ENCODE measurements at regions not wholly inside any gene's neighbourhood (a gene's known extent, or its start where the extent isn't known, plus 50 kb on each side); places are given as distances from the start of the nearest gene placed in this dataset.
A peak's percentile ranks its signal among the peaks of the same experiment; 100 is the strongest.
"Not testable (repeated sequence)": the region's sequence is repeated elsewhere in the genome, so short reads cannot be mapped to it uniquely, and the experiment has no call there.

GRCh38 chr2:234179031-234179363 is 128.5 kb downstream of the SPP2 start:
- H3K27me3 Mint-ChIP-seq (ENCODE audit: low read depth), result no peaks in the 10 kb centered on the region
- intact Hi-C loops (cut with micrococcal nuclease), result no loop called here
- no peak for DNase-seq
- no peak overlapping the region for H3K4me3 Mint-ChIP-seq
- no peaks in the 10 kb centered on the region for H3K4me1 Mint-ChIP-seq (ENCODE audit: low read depth)
- H3K27ac Mint-ChIP-seq, result no peak overlapping the region
- no peaks in the 10 kb centered on the region for H3K36me3 Mint-ChIP-seq (ENCODE audit: low read depth)
- no peaks in the 10 kb centered on the region for H3K9me3 Mint-ChIP-seq
- CTCF ChIA-PET, result no interaction called here

GRCh38 chr2:234178330-234179030 is 128.0 kb downstream of the SPP2 start:
- no peak for DNase-seq
- H3K4me1 Mint-ChIP-seq (ENCODE audit: low read depth), result no peaks in the 10 kb centered on the region
- no peaks in the 10 kb centered on the region for H3K36me3 Mint-ChIP-seq (ENCODE audit: low read depth)
- no peaks in the 10 kb centered on the region for H3K9me3 Mint-ChIP-seq
- no peaks in the 10 kb centered on the region for H3K27me3 Mint-ChIP-seq (ENCODE audit: low read depth)
- CTCF ChIA-PET, result no interaction called here
- intact Hi-C loops (cut with micrococcal nuclease), result no loop called here
- H3K27ac Mint-ChIP-seq, result no peak overlapping the region
- no peak overlapping the region for H3K4me3 Mint-ChIP-seq

DNA sequence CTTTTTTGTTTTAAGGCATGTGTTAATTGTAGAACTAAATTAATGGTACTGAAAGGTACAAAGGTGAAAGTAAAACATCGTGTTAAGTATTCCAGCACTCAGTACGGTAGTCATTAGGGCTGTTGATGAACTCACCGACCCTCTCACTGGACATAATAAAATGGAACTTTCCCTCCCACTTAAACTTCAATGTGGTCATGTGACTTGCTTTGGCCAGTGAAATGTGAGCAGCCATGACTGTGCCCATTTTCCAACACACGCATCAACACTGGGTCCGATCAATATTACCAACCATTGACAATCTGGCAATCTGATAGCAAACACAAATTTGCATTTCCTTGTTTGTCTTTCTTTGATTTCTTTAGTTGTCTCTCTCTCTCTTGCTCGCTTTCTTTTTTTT is 125.1 kb downstream of the SPP2 start:
- Mint-ChIP-seq H3K9me3 (no peaks in the 10 kb centered on the region), H3K36me3 (ENCODE audit: low read depth) (no peaks in the 10 kb centered on the region), H3K4me3 (no peak overlapping the region), H3K4me1 (ENCODE audit: low read depth) (no peaks in the 10 kb centered on the region), H3K27me3 (ENCODE audit: low read depth) (no peaks in the 10 kb centered on the region), H3K27ac (no peak overlapping the region)
- no peak for DNase-seq
- CTCF ChIA-PET, result interaction anchor here (0.8 kb wide), 1 partner anchor 916 kb away, joined by 4 read pairs; no protein-coding TSS in a partner anchor
- intact Hi-C loops (cut with micrococcal nuclease), result no loop called here

DNA sequence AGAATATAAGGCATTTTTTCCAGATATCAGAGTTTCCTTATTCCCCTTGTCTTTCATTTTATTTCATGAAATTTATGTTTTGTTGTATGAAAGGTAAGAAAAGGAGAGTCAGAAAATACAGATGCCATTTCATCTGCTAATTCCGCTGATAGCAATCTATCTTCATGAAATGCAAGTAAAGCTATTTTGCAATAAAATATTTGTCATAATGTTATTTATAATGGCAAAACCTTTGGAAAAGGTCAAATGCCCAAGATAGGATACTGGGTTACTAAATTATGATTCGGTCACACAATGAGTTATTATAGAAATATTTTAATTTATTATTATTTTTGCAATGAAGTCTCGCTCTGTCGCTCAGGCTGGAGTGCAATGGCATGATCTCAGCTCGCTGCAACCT is 124.2 kb downstream of the SPP2 start:
- Mint-ChIP-seq H3K4me1 (ENCODE audit: low read depth) (no peaks in the 10 kb centered on the region), H3K27ac (no peak overlapping the region), H3K36me3 (ENCODE audit: low read depth) (no peaks in the 10 kb centered on the region), H3K9me3 (no peaks in the 10 kb centered on the region), H3K4me3 (no peak overlapping the region), H3K27me3 (ENCODE audit: low read depth) (no peaks in the 10 kb centered on the region)
- DNase-seq, result no peak
- CTCF ChIA-PET, result no interaction called here
- intact Hi-C loops (cut with micrococcal nuclease), result no loop called here

- no peak for DNase-seq
- Mint-ChIP-seq H3K27ac (no peak overlapping the region), H3K9me3 (no peaks in the 10 kb centered on the region), H3K4me3 (no peak overlapping the region), H3K4me1 (ENCODE audit: low read depth) (no peaks in the 10 kb centered on the region), H3K36me3 (ENCODE audit: low read depth) (no peaks in the 10 kb centered on the region), H3K27me3 (ENCODE audit: low read depth) (no peaks in the 10 kb centered on the region)
- CTCF ChIA-PET, result no interaction called here
- intact Hi-C loops (cut with micrococcal nuclease), result no loop called here
These were observed 122.0 kb downstream of the SPP2 start for GRCh38 chr2:234172532-234172931.

- Mint-ChIP-seq H3K4me1 (ENCODE audit: low read depth) (no peaks in the 10 kb centered on the region), H3K36me3 (ENCODE audit: low read depth) (no peaks in the 10 kb centered on the region), H3K4me3 (no peak overlapping the region), H3K27ac (no peak overlapping the region), H3K27me3 (ENCODE audit: low read depth) (no peaks in the 10 kb centered on the region), H3K9me3 (no peaks in the 10 kb centered on the region)
- intact Hi-C loops (cut with micrococcal nuclease), result no loop called here
- CTCF ChIA-PET, result no interaction called here
- DNase-seq, result no peak
These were observed 121.6 kb downstream of the SPP2 start for GRCh38 chr2:234172066-234172465.

GRCh38 chr2:234171666-234172065 is 121.2 kb downstream of the SPP2 start:
- no peaks in the 10 kb centered on the region for H3K27me3 Mint-ChIP-seq (ENCODE audit: low read depth)
- intact Hi-C loops (cut with micrococcal nuclease), result loop anchor here (1.0 kb wide), 1 partner anchor 329 kb away; no protein-coding TSS in a partner anchor
- H3K9me3 Mint-ChIP-seq, result no peaks in the 10 kb centered on the region
- no peak overlapping the region for H3K4me3 Mint-ChIP-seq
- no peaks in the 10 kb centered on the region for H3K36me3 Mint-ChIP-seq (ENCODE audit: low read depth)
- CTCF ChIA-PET, result no interaction called here
- no peak overlapping the region for H3K27ac Mint-ChIP-seq
- no peaks in the 10 kb centered on the region for H3K4me1 Mint-ChIP-seq (ENCODE audit: low read depth)
- no peak for DNase-seq

GRCh38 chr2:234169674-234170073 is 119.2 kb downstream of the SPP2 start:
- intact Hi-C loops (cut with micrococcal nuclease), result no loop called here
- Mint-ChIP-seq H3K4me1 (ENCODE audit: low read depth) (peaks cover 6% of the 10 kb centered on the region), H3K27me3 (ENCODE audit: low read depth) (no peaks in the 10 kb centered on the region), H3K9me3 (no peaks in the 10 kb centered on the region), H3K27ac (no peak overlapping the region), H3K4me3 (no peak overlapping the region), H3K36me3 (ENCODE audit: low read depth) (no peaks in the 10 kb centered on the region)
- CTCF ChIA-PET, result interaction anchor here (0.6 to 0.9 kb wide), 3 partner anchors 22 to 273 kb away, joined by 3 read pairs; no protein-coding TSS in a partner anchor
- DNase-seq, result no peak

GRCh38 chr2:234168605-234169570 is 118.4 kb downstream of the SPP2 start:
- H3K4me3 Mint-ChIP-seq; DNase-seq; H3K9me3 Mint-ChIP-seq; H3K27ac Mint-ChIP-seq; H3K36me3 Mint-ChIP-seq (ENCODE audit: low read depth); H3K27me3 Mint-ChIP-seq (ENCODE audit: low read depth); intact Hi-C loops (cut with micrococcal nuclease); CTCF ChIA-PET: not testable (repeated sequence)
- peaks cover 13% of the 10 kb centered on the region for H3K4me1 Mint-ChIP-seq (ENCODE audit: low read depth)

GRCh38 chr2:234166531-234166930 is 116.0 kb downstream of the SPP2 start:
- H3K36me3 Mint-ChIP-seq (ENCODE audit: low read depth), result no peaks in the 10 kb centered on the region
- no peaks in the 10 kb centered on the region for H3K27me3 Mint-ChIP-seq (ENCODE audit: low read depth)
- CTCF ChIA-PET, result interaction anchor here (0.7 kb wide), 1 partner anchor 331 kb away, joined by 3 read pairs; the partner anchor contains the start of gene ARL4C
- H3K4me3 Mint-ChIP-seq, result no peak overlapping the region
- no peaks in the 10 kb centered on the region for H3K9me3 Mint-ChIP-seq
- intact Hi-C loops (cut with micrococcal nuclease), result no loop called here
- DNase-seq, result no peak
- no peak overlapping the region for H3K27ac Mint-ChIP-seq
- peaks cover 18% of the 10 kb centered on the region for H3K4me1 Mint-ChIP-seq (ENCODE audit: low read depth)

- intact Hi-C loops (cut with micrococcal nuclease), result no loop called here
- no peak overlapping the region for H3K4me3 Mint-ChIP-seq
- DNase-seq, result no peak
- no peaks in the 10 kb centered on the region for H3K27me3 Mint-ChIP-seq (ENCODE audit: low read depth)
- H3K36me3 Mint-ChIP-seq (ENCODE audit: low read depth), result no peaks in the 10 kb centered on the region
- H3K4me1 Mint-ChIP-seq (ENCODE audit: low read depth), result peaks cover 18% of the 10 kb centered on the region
- no peaks in the 10 kb centered on the region for H3K9me3 Mint-ChIP-seq
- CTCF ChIA-PET, result no interaction called here
- no peak overlapping the region for H3K27ac Mint-ChIP-seq
These were observed 114.9 kb downstream of the SPP2 start for GRCh38 chr2:234165421-234165820.

DNA sequence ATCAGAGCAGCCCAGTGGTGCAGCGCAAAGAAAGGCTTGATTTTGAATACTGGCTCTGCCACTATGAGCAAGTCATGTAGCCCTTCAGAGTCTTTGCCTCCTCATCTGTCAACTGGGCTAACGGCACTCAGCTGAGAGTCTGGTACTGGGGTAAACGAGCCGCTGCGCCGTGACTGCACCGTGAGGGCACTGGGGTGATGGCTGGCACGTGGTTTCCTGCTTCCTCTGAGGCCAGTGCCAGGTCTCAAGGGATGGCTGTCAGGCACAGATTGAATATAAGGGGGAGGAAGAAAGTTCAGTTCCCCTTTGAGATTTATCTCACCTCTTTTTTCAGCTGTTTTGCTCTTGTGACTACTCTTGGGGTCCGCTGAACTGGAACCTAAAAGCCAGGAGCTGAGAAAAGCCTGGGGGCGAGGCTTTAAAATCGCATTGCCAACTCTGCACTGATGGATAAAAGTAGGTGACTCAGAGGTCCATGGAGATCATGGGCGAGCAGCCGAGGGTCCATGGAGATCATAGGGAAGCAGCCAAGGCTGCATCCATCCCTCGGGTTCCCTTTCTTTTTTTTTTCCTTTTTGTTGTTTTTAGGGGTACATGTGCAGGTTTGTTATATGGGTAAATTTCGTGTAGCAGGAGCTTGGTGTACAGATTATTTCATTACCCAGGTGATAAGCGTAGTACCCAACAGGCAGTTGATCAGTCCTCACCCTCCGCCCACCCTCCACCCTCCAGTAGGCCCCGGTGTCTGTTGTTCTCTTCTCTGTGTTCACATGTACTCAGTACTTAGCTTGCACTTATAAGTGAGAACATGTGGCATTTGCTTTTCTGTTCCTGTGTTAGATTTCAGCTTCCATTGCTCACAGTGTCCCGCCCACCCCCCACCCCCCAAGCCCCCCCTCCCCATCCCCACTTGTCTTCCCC is 114.3 kb downstream of the SPP2 start:
- CTCF ChIA-PET, result interaction anchor here (0.8 to 1.2 kb wide), 2 partner anchors 9 to 14 kb away, joined by 3 read pairs; no protein-coding TSS in a partner anchor
- DNase-seq, result peak; percentile 55
- Mint-ChIP-seq H3K36me3 (ENCODE audit: low read depth) (no peaks in the 10 kb centered on the region), H3K4me1 (ENCODE audit: low read depth) (peaks cover 18% of the 10 kb centered on the region), H3K4me3 (no peak overlapping the region), H3K9me3 (no peaks in the 10 kb centered on the region), H3K27ac (no peak overlapping the region), H3K27me3 (ENCODE audit: low read depth) (no peaks in the 10 kb centered on the region)
- intact Hi-C loops (cut with micrococcal nuclease), result no loop called here

Data from activated naive CD4-positive, alpha-beta T cell treated with anti-CD3 and anti-CD28 coated beads for 36 hours (primary cell).